NCI-H2171 treated with DMSO at 0.1 percent for 48 hours (cell line): ENCODE measurements at regions not wholly inside any gene's neighbourhood (a gene's known extent, or its start where the extent isn't known, plus 50 kb on each side); places are given as distances from the start of the nearest gene placed in this dataset.
A peak's percentile ranks its signal among the peaks of the same experiment; 100 is the strongest.
"Not testable (repeated sequence)": the region's sequence is repeated elsewhere in the genome, so short reads cannot be mapped to it uniquely, and the experiment has no call there.

Experiments
- DNase-seq: peaks from one replicate; lab custom pipeline; 2025; lab: John Stamatoyannopoulos, UW

DNA sequence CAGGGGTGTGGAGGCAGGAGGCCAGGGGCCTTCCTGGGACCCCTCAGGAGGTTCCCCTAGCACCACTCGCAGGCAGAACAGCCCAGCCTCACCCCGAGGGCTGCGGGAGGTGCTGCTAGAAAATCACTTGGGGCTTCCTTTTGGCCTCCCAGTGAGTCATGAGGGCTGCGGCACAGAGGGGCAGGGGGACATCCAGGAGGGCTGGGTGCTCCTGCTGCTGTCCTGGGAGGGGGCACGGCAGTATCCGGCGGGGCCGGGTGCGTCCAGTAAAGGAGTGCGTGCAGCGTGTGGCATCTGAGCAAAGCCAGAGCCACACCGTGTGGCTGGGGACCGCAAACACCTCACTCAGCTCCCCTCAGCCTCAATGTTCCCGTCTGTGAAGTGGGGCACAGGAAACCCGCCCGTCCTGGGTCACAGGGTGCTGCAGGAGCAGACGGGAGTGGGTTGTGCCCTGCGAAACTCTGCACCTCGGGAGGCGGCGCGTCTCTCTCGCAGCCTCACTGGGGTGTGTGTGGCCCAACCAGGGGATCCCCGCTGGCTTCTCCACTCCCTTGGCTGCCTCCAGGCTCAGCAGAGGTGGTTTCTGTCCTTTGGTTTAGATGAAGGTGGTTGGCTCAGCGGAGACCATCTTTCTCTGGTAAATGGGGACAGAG, 117.3 kb upstream of the ZNF469 start:
- not testable (repeated sequence) for DNase-seq

DNA sequence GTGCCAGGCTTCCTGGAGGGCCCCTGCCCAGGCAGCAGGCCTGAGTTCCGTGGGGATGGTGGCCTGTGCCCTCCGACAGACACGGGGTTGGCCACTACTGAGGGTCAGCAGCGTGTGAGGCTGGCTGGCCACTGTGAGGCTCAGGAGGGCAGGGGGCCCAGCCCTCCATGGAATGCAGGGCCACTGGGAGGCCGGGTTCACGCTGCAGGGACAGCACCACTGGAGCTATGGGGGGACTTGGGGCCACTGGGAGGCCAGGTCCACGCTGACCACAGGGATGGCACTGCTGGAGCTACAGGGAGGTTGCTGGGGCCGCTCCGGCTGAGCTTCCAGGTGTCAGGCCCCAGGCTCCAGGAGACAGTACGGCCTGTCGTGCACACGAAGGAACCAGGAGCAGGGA, 116.7 kb upstream of the ZNF469 start:
- not testable (repeated sequence) for DNase-seq

DNA sequence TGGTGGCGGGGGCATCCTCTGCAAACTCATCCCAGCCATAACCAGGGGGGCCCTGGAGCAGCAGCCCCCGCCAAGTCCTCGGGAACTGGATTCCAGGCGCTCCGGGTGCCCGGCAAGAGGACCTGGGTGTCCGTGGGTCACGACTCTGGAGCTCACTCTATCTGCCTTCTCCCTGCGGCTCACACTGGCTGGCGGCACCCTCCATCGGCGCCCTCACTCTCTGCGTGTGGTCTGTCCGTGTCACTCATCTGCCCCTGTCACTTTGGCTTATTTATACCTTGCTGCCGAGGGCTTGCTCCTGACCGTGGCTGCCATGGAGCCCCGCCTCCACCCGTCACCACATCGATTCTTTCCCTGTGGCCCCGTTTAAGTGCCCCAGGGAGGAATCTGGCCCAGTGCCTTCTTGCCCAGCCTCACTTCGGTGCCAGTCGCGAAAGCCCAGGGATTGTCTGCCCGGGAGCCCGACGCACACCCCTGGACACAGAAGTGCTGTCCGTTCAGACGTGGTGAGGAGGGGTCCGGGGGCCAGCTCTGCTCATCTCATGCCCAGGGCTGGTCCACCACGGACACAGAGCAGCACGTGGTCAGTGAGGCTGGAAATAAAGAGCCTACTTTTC, 115.7 kb upstream of the ZNF469 start:
- DNase-seq, result not testable (repeated sequence)

DNA sequence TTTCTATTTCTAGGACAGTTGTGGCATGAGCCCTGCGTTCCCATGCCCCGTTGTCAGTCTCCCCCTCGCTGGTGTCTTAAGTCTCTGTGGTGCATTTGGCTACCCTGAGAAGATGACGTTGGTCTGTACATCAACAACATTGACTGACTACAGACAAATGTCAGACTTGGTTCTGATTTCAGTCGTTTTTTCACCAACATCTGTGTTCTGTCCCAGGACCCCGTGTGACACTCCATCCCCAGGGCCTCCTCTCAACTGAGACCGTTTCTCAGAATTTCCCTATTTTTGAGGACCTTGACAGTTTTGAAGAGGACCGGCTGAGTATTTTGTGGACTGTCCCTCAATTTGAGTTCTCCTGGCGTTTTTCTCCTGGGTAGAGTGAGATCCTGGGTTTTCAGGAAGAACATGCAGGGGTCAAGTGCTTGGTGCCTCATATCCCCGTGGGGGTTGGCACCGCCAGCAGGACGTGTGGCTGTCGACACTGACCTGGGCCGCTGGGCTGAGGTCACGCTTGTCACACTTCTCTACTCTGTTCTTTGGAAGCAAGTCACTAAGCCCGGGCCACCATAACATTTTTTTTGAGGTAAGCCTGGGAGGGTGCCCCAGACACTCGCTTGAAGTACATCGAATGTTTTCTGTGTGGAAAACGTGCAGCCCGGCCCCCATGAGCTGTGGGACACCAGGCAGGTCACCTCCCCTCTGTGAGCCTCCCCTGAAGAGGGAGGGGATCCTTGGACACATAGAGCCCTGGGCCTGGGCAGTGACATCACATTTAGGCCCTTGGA, 114.4 kb upstream of the ZNF469 start:
- not testable (repeated sequence) for DNase-seq

DNA sequence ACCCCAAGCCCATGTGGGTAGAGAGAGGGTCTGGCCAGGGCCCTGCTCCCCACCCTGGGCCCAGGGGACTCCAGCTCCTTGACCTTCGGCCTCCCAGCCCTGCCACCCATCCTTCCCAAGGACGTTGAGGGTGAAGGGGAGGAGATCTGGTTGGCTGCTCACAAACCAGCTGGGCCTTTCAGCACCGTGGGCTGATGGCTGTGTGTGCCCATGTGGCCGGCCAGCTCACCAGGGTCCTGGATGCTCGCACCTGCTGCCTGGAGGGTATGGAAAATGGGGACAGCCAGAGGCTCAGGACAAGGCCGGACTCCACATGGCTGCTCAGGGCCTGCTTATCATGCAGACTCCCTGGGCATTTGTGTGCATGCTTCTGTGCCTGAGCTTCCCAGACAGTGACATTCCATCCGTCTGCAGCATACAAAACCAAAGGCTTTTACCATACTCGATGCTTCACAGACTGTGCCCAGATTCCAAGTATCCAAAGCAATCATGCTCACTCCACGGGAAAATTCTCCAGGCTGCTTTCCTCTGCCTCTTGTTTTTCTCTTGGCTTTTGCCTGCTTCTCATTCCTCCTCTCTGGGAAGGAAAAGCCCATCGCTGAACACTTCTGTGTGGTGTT, 112.5 kb upstream of the ZNF469 start:
- not testable (repeated sequence) for DNase-seq

DNA sequence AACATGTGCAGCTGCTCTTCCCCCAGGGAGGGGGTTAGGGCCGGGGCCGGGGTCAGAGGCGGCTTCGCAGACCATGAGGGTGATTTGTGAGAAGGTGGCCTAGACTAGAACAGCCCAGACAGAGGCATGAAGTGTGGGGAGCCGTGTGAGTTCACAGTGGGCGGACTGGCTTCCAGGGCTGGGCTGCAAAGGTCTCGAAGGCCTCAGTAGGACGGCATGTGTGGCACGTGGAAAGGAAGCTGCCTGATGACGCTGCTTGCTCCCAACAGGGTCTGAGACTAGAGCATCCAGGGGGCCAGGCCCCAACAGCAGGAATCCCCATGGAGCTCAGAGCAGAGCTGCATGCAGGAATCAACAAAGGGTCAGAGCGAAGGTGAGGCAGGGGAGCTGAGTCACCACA, 111.5 kb upstream of the ZNF469 start:
- DNase-seq, result not testable (repeated sequence)

DNA sequence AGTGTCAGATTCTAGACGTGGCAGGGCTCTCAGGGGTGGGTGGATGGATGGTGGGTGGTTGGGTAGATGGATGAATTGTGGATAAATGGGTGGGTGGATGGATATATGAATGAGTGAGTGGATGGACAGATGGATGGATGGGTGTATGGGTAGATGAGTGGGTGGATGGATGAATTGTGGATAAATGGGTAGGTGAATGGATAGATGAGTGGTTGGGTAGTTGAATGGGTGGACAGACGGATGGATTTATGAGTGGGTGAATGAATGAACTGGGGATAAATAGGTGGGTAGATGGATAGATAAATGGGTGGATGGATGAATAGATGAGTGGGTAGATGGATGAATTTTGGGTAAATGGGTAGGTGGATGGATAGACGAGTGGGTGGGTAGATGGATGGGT, 111.0 kb upstream of the ZNF469 start:
- not testable (repeated sequence) for DNase-seq

DNA sequence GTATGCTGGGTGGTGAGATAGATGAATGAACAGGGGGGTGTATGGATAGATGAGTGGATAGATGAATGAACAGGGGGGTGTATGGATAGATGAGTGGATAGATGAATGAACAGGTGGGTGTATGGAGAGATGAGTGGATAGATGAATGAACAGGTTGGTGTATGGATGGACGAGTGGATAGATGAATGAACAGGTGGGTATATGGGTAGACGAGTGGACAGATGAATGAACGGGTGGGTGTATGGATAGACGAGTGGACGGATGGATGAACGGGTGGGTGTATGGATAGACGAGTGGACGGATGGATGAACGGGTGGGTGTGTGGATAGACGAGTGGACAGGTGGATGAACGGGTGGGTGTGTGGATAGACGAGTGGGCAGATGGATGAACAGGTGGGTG, 110.3 kb upstream of the ZNF469 start:
- not testable (repeated sequence) for DNase-seq

DNA sequence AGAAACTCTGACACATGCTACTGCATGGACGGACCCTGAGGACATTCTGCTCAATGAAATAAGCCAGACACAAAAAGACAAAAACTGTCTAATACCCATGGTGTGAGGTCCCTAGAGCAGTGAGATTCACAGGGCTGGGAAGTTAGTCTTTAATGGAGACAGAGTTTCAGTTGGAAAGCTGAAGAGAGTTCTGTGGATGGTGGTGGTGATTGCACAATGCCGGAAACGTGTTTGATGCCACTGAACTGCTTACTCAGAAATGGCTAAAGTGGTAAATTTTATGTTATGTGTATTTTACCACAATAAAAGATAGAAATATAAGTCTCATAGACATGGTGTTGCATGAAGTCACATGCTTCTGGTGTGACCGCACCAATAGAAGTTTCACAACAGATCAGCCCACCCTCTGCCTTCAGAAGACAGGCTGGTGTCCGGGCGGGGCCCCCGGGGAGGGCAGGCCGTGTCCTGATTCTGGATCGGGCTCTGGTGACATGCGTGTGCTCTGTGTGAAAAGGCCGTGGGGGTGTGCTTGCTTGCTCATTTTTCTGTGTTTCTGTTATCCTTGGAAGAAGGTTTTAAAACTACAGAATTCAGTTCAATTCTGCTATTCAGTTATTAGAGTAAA, 108.5 kb upstream of the ZNF469 start:
- not testable (repeated sequence) for DNase-seq

DNA sequence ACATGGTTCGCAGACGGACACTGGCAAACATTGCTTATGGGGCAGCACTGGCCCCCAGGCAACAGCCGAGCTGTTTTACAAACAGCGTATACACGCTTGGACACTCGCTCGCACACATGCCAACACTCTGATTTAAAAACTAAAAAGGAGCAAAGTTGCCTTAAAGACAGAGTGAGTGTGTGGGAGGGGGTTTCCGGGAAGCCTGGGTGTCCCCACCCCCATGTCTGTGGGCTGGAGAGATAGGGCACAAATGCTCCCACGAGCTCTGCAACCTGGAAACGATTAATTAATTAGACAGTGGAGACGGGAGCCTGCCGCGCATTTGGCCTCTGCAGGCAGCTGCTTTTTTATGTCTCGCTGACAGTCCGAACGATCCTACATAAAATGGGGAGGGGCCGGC, 107.9 kb upstream of the ZNF469 start:
- no peak for DNase-seq

DNA sequence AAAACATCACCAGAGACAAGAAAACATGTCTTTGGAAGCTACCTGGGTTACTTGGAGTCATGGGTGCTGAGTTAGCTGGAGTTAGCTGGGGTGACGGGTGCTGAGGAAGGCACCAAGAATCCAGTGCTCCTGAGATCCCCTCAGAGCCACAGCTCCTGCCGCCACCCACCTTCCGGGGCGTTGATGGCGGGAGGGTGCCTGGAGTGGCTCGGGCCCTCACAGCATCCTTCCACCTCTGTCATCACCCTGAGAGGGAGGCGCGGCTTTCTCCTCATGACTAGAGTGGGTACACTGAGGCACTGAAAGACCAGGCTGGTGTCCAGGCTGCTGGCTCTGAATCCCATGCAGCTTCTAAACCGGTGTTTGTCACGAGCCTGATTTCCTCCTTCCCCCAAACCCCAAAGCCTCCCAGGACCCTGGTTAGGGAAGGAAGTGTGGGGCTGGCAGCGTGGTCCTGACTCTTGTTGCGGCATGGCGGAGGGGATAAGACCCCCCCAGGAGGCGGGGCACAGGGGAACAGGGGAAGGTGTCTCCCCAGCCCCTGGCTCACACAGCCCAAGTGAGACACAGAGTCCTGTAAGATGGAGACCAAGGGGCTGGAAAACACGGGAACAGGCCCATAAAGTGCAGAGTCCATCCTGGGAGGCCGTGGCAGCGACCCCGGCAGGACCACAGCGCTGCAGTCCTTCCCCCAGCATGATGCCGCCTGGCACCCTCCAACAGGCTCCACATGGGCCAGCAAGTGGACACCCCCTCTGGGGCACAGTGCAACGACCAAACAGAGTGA, 107.2 kb upstream of the ZNF469 start:
- DNase-seq, result not testable (repeated sequence)

DNA sequence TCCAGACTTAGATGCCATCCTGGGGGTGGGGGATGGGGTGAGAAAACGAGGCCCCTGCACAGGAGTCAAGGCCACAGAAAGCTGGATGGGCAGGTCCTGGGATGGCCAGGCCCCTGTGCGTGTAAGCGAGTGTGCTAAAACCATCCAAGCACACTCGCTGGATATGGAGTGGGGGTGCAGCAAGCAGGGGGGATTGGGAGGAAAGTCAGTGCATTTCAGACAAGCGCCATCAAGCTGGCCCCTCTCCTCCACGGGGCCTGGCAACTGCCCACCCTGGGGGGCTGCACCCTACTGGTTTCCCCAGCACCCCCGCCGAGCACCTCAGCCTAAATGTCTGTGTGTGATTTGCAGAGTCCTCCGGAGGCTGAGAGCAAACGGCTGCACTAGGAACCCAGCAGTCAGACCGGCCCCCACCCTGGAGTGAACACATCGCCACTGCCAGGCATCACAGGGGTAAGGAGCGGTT, 106.6 kb upstream of the ZNF469 start:
- DNase-seq, result not testable (repeated sequence)

DNA sequence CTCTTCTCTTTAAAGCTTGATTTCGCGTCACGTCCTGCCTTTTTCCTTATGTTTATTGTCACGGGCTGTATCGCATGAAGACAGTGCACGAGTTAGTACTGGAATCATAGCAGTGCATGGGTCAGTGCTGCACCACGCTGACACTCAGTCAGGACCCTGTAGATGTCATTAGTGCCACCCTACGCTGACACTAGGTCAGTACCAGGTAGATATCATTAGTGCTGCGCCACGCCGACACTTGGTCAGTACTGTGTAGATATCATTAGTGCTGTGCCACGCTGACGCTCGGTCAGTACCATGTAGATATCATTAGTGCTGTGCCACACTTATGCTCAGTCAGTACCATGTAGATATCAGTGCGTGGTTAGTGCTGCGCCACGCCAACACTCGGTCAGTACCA, 106.2 kb upstream of the ZNF469 start:
- DNase-seq, result no peak

DNA sequence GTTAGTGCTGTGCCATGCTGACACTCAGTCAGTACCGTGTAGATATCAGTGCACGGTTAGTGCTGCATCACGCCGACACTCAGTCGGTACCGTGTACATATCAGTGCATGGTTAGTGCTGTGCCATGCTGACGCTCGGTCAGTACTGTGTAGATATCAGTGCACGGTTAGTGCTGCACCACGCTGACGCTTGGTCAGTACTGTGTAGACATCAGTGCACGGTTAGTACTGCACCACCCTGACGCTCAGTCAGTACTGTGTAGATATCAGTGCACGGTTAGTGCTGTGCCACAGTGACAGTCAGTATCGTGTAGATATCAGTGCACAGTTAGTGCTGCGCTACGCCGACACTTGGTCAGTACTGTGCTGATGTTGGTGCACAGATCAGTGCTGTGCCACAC, 102.8 kb upstream of the ZNF469 start:
- DNase-seq, result no peak

DNA sequence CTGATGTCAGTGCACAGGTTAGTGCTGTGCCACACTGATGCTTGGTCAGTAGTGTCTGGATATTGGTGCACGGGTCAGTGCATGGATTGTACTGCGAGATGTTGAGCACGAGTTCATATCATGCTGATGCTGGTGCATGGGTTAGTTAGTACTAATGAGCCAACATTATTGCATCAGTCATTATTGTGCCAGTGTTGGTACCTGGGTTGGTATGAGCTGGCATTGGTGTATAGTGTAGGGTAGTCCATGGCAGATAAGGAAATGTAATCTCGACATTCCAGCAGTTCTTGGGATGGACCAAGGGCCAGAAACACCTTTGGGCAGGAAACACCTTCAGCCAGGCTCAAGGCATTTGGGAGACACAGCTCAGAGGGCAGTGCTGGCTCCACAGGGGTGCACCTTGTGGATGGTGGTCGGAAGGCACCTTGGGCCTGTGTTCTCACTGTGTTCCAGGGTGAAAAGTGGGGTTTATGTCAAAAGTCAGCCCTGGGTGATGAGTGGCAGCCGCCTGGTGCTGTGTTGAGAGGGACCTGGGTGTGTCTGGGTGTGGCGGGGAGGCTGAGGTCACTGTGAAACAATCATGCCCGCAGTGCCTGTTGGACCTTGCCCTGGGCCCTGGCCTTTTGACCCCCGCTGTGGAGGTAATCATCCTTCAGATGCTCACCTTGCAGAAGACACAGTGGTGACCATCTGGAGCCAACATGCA, 100.7 kb upstream of the ZNF469 start:
- DNase-seq, result no peak

DNA sequence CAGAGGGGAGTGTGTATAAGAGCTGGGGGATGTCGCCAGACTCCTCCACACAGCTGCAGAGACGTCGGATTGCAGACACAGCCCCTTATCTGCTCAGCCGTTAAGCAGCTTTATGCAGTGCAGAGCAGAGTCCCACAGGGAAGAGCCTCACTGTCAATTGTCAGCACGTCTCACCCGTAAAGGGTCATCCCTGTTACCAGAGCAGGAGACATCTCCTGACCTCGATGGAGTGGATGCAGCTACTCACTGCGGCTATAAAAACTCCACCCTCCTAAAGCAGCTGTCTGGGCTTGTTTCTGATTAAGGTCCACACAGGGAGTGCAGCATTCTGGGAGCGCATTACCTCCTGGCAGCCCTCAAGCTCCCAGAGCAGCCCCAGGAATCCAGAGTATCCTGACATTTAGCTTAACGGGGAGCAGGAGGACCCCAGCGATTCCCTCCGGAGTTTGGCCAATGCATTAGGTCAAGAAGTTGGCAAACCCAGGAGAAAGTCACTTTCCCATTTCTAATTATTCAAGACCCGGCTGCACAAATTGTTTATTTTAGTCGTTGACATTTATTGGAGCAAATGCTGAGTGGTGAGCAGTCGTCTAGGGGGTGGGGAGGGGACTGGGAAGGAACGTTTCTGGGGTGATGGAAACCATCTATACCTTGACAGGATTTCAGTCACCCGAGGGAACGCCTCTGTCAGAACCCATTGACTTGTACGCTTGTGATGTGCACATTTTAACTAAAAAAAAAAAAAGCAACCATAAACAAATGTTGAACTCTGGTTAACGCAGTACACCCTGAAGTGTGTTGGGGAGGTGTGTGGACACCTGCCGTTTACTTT, 100.0 kb upstream of the ZNF469 start:
- peak; percentile 59 for DNase-seq

DNA sequence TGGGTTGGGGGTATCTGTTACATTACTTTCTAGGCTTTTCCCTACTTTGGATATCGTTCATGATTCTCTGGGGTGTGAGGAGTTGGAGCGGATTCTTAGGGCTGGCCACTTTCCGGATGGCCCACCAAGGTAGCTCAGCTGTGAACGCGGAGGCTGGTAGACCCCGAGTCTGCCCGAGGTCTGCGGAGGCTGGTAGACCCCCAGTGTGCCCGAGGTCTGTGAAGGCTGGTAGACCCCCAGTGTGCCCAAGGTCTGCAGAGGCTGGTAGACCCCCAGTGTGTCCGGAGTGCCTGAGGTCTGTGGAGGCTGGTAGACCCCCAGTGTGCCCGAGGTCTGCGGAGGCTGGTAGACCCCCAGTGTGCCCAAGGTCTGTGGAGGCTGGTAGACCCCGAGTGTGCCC, 99.2 kb upstream of the ZNF469 start:
- no peak for DNase-seq

DNA sequence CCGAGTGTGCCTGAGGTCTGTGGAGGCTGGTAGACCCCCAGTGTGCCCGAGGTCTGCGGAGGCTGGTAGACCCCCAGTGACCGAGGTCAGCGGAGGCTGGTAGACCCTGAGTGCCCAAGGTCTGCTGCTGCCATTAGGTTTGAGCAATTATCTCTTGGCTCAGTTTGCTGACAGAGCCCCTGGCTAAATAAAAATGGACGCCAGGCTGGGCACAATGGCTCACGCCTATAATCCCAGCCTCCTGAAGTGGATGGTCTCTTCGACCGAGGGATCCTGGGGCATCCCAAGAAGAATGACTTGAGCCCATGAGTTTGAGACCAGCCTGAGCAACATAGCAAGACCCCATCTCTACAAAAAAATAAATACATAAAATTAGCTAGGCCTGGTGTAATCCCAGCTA, 98.7 kb upstream of the ZNF469 start:
- DNase-seq, result no peak

DNA sequence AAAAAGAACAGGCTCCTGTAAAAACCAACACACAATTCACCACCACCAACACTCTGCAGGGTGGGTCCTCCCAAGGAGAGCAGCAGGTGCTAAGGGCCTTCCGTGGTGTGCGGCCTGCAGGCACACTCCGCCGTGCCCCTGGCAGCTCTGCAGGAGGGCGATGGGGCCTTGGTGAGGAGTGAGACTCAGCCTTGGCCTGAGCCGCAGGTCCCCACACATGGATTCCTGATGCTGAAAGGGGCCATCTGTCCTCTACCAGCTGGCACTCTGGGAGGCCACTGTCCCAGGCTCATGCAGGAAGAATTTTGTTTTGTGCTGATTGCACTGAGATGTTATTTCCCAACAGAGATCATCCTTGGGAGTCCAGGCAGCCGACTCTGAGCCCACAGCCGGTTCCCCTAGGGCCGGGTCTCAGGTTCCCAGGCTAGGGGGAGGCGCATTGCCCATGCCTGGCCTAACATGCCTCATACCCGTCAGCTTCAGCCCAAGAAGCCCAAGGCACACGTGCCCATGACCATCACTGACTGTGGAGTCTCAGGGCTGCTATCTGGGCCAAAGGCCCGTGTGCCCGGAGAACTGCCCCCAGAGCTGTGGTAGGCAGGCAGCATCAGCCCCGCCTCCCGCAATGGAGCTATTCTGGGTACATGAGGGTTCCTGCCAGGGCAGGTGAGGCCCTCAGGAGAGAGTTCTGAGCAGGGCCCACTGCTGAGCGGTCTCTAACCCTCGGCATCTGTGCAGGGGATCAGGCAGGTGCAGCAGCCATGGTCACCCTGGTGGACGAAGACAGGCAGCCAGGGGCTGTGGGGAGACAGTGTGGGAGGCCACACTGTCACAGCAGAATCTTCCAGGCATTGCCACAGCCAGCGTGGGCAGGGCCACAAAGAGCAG, 97.9 kb upstream of the ZNF469 start:
- DNase-seq, result peak; percentile 48
